Esophagus squamous epithelium (tissue), 4 donors: ENCODE measurements at regions not wholly inside any gene's neighbourhood (a gene's known extent, or its start where the extent isn't known, plus 50 kb on each side); places are given as distances from the start of the nearest gene placed in this dataset.

Experiments
- POLR2A ChIP-seq, 4 donors: fragments of 450-650 bp; IDR thresholded peaks; one replicate each; pipeline ENCODE4 v1.6.1; 2017; ENCODE audit warnings: antibody characterized with exemption in 4 of 4, mild to moderate bottlenecking in 4 of 4, moderate library complexity in 3 of 4
- TF ChIP-seq, protein P1 (sequence below), 6 experiments: fragments of 450-650 bp in 4 of 6; fragments of 200-600 bp in 2 of 6; sonication (generic) in 2 of 6; IDR thresholded peaks; one replicate each; pipeline ENCODE4 v1.5.1; 2016 to 2019; ENCODE audit warnings: antibody characterized with exemption in 6 of 6, mild to moderate bottlenecking in 4 of 6, moderate library complexity in 4 of 6

GRCh38 chr2:200747668-200748618 is 63.8 kb upstream of the BZW1 start:
- TF ChIP-seq, protein P1, sequence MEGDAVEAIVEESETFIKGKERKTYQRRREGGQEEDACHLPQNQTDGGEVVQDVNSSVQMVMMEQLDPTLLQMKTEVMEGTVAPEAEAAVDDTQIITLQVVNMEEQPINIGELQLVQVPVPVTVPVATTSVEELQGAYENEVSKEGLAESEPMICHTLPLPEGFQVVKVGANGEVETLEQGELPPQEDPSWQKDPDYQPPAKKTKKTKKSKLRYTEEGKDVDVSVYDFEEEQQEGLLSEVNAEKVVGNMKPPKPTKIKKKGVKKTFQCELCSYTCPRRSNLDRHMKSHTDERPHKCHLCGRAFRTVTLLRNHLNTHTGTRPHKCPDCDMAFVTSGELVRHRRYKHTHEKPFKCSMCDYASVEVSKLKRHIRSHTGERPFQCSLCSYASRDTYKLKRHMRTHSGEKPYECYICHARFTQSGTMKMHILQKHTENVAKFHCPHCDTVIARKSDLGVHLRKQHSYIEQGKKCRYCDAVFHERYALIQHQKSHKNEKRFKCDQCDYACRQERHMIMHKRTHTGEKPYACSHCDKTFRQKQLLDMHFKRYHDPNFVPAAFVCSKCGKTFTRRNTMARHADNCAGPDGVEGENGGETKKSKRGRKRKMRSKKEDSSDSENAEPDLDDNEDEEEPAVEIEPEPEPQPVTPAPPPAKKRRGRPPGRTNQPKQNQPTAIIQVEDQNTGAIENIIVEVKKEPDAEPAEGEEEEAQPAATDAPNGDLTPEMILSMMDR (IDR thresholded peaks at IDR 0.05): no peak
- TF ChIP-seq POLR2A (IDR thresholded peaks at IDR 0.05): no peak
